GM12878 (cell line): ENCODE measurements at regions not wholly inside any gene's neighbourhood (a gene's known extent, or its start where the extent isn't known, plus 50 kb on each side); places are given as distances from the start of the nearest gene placed in this dataset.

ENCODE experiments used
- ATAC-seq: fragments of 200-7000 bp; cut with Tn5 transposase; 3 replicates; pipeline ENCODE4 v1.9.1; 2020; ENCODE audit warnings: mild to moderate bottlenecking, moderate library complexity
- BruUV-seq: library from RNA; stranded (reverse); fragments of 400-500 nt; replicated peaks from 2 replicates; lab custom pipeline; 2021; lab: Mats Ljungman, UMichigan
- CTCF ChIA-PET: fragments of 300-600 bp; sonication (Branson Sonifier 250); formaldehyde crosslinking; extraction: SDS; loops from one replicate; lab custom pipeline; 2021; ENCODE audit warnings: inconsistent platforms; lab: Yijun Ruan, JAX
- POLR2A ChIA-PET: fragments of 350-600 bp; formaldehyde crosslinking; extraction: SDS; loops from one replicate; lab custom pipeline; 2021; ENCODE audit warnings: inconsistent platforms; lab: Charles Lee
- RAD21 ChIA-PET: fragments of 300-600 bp; sonication (Branson Sonifier 250); formaldehyde crosslinking; loops from one replicate; lab custom pipeline; 2023; ENCODE audit warnings: antibody characterized with exemption; ENCODE audit not compliant: unreplicated experiment; lab: Charles Lee
- SMC1A ChIA-PET: fragments of 300-600 bp; sonication (Branson Sonifier 250); formaldehyde crosslinking; loops from one replicate; lab custom pipeline; 2023; ENCODE audit not compliant: unreplicated experiment, uncharacterized antibody; lab: Charles Lee
- DNase-seq: peaks from one replicate; pipeline ENCODE4 v3.0.0-alpha.2; 2011; ENCODE audit warnings: low read depth, low spot score
- FAIRE-seq: peaks from 3 replicates; lab custom pipeline; 2011; peaks lifted over from hg19 to GRCh38; lab: Jason Lieb, UNC
- H2AFZ ChIP-seq: 2 replicates; pipeline ENCODE4 v1.6.0; 2011; ENCODE audit warnings: low read depth, low read length, control low read depth; ENCODE audit not compliant: control insufficient read depth
- H3K27ac ChIP-seq: 2 replicates; pipeline ENCODE4 v1.5.1; 2011; ENCODE audit warnings: control low read depth; ENCODE audit not compliant: control insufficient read depth, insufficient read depth
- H3K27me3 ChIP-seq, 2 experiments: replicated peaks in 1 of 2; 2 replicates each; pipeline versions ENCODE4 v1.6.0 to v1.6.1; 2011; ENCODE audit warnings: low read length in 1 of 2; ENCODE audit not compliant: control insufficient read depth in 2 of 2, insufficient read depth in 2 of 2
- H3K36me3 ChIP-seq, 2 experiments: 2 replicates each; pipeline ENCODE4 v1.5.1; 2011; ENCODE audit warnings: low read length in 1 of 2; ENCODE audit not compliant: control insufficient read depth in 2 of 2, insufficient read depth in 2 of 2
- H3K4me1 ChIP-seq: 2 replicates; pipeline ENCODE4 v1.6.1; 2011; ENCODE audit warnings: mild to moderate bottlenecking, low read length, moderate library complexity, mixed read lengths; ENCODE audit not compliant: control insufficient read depth, insufficient read depth
- H3K4me2 ChIP-seq: 2 replicates; pipeline ENCODE4 v1.6.0; 2011; ENCODE audit warnings: control low read depth; ENCODE audit not compliant: control insufficient read depth, insufficient read depth
- H3K4me3 ChIP-seq: fragments of 200-600 bp; sonication (generic); 2 replicates; pipeline ENCODE4 v1.5.1; 2016
- H3K79me2 ChIP-seq: 2 replicates; pipeline ENCODE4 v1.6.0; 2011; ENCODE audit warnings: low read length; ENCODE audit not compliant: control insufficient read depth, insufficient read depth
- H3K9ac ChIP-seq: 2 replicates; pipeline ENCODE4 v1.8.0; 2011; ENCODE audit warnings: low read length, control low read depth, mixed read lengths; ENCODE audit not compliant: control insufficient read depth, insufficient read depth
- H3K9me3 ChIP-seq: replicated peaks from 3 replicates; pipeline ENCODE4 v1.5.1; 2011; ENCODE audit warnings: mild to moderate bottlenecking, low read length; ENCODE audit not compliant: control insufficient read depth, insufficient read depth
- H4K20me1 ChIP-seq: 2 replicates; pipeline ENCODE4 v1.6.0; 2011; ENCODE audit not compliant: control insufficient read depth, insufficient read depth
- ASH2L ChIP-seq: fragments of 300-600, 200-600 bp; sonication (generic); IDR thresholded peaks from 2 replicates; pipeline ENCODE4 v1.6.1; 2017; ENCODE audit warnings: low read depth, mild to moderate bottlenecking, borderline replicate concordance
- IRF3 ChIP-seq: fragments of 450-650 bp; IDR thresholded peaks from 2 replicates; pipeline ENCODE4 v1.6.1; 2014; ENCODE audit warnings: mild to moderate bottlenecking
- MEF2B ChIP-seq: fragments of 450-650 bp; IDR thresholded peaks from 2 replicates; pipeline ENCODE4 v1.6.1; 2018; ENCODE audit warnings: mild to moderate bottlenecking, moderate library complexity; ENCODE audit not compliant: partially characterized antibody, poor library complexity, severe bottlenecking
- MTA2 ChIP-seq: fragments of 450-650 bp; IDR thresholded peaks from 2 replicates; pipeline ENCODE4 v1.6.1; 2016; ENCODE audit warnings: low read depth, mild to moderate bottlenecking, moderate library complexity
- NBN ChIP-seq: fragments of 450-650 bp; IDR thresholded peaks from 2 replicates; pipeline ENCODE4 v1.6.1; 2016
- NFYA ChIP-seq: IDR thresholded peaks from 2 replicates; pipeline ENCODE4 v1.6.1; 2011; ENCODE audit warnings: low read depth, mild to moderate bottlenecking, low read length, improper control_type of control experiment, borderline replicate concordance
- PML ChIP-seq: IDR thresholded peaks from 2 replicates; pipeline ENCODE4 v1.6.1; 2012; ENCODE audit warnings: low read length, inconsistent platforms
- POLR2AphosphoS5 ChIP-seq: IDR thresholded peaks from 2 replicates; pipeline ENCODE4 v1.6.1; 2011; ENCODE audit warnings: mild to moderate bottlenecking, low read length, inconsistent platforms
- RCOR1 ChIP-seq: conservative IDR thresholded peaks from 2 replicates; pipeline ENCODE4 v1.6.1; 2012; ENCODE audit warnings: low read depth, low read length, improper control_type of control experiment
- TARDBP ChIP-seq: IDR thresholded peaks from 2 replicates; pipeline ENCODE4 v1.6.1; 2016; ENCODE audit warnings: borderline replicate concordance
- TCF7 ChIP-seq: IDR thresholded peaks from 2 replicates; pipeline ENCODE4 v1.6.1; 2014; ENCODE audit warnings: antibody characterized with exemption, borderline replicate concordance
- ZBTB11 ChIP-seq: fragments of 450-650 bp; formaldehyde crosslinking; IDR thresholded peaks from 2 replicates; pipeline ENCODE4 v1.5.0; 2022; ENCODE audit warnings: mild to moderate bottlenecking, missing genetic modification characterization
- ZNF207 ChIP-seq: fragments of 450-650 bp; IDR thresholded peaks from 2 replicates; pipeline ENCODE4 v1.6.1; 2014; ENCODE audit warnings: antibody characterized with exemption, mild to moderate bottlenecking, borderline replicate concordance
- ZNF384 ChIP-seq: IDR thresholded peaks from 2 replicates; pipeline ENCODE4 v1.6.1; 2012; ENCODE audit warnings: low read depth, mild to moderate bottlenecking, low read length, improper control_type of control experiment, borderline replicate concordance
- WGBS: methylation state at CpG from one replicate; pipeline ENCODE4 v1.1.6; 2016; ENCODE audit warnings: low lambda C conversion rate; ENCODE audit not compliant: insufficient replicate concordance, insufficient coverage; ENCODE audit errors: missing lambda C conversion rate; 5-methylcytosine and 5-hydroxymethylcytosine counted together
- in situ Hi-C: fragments of 300-500 bp; cut with MboI; formaldehyde crosslinking; loops from 9 replicates; pipeline ENCODE4 v1.14.3; 2018; ENCODE audit warnings: mixed read lengths
- intact Hi-C: fragments of 100-400 bp; cut with micrococcal nuclease; formaldehyde crosslinking; loops from one replicate; pipeline ENCODE4 v1.14.2; 2022; ENCODE audit not compliant: unreplicated experiment
- TF ChIP-seq, protein P1 (sequence below): fragments of 150-350 bp; IDR thresholded peaks from 2 replicates; pipeline ENCODE4 v1.6.1; 2014; ENCODE audit warnings: mild to moderate bottlenecking, low read depth, low read length
- TF ChIP-seq, protein P2 (sequence below): fragments of 450-650 bp; IDR thresholded peaks from 2 replicates; pipeline ENCODE4 v1.6.1; 2017; ENCODE audit warnings: borderline replicate concordance

- in situ Hi-C loops (no loop called here), intact Hi-C loops (no loop called here)
- TF ChIP-seq TCF7 (no peak), TARDBP (no peak), ASH2L (no peak), MEF2B (no peak), POLR2AphosphoS5 (no peak), ZBTB11 (CRISPR knock-in tag) (no peak), NFYA (no peak), RCOR1 (no peak), ZNF207 (no peak), NBN (no peak), MTA2 (no peak), IRF3 (no peak), ZNF384 (no peak), PML (no peak)
- TF ChIP-seq, protein P1, sequence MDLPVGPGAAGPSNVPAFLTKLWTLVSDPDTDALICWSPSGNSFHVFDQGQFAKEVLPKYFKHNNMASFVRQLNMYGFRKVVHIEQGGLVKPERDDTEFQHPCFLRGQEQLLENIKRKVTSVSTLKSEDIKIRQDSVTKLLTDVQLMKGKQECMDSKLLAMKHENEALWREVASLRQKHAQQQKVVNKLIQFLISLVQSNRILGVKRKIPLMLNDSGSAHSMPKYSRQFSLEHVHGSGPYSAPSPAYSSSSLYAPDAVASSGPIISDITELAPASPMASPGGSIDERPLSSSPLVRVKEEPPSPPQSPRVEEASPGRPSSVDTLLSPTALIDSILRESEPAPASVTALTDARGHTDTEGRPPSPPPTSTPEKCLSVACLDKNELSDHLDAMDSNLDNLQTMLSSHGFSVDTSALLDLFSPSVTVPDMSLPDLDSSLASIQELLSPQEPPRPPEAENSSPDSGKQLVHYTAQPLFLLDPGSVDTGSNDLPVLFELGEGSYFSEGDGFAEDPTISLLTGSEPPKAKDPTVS = no peak
- TF ChIP-seq, protein P2, sequence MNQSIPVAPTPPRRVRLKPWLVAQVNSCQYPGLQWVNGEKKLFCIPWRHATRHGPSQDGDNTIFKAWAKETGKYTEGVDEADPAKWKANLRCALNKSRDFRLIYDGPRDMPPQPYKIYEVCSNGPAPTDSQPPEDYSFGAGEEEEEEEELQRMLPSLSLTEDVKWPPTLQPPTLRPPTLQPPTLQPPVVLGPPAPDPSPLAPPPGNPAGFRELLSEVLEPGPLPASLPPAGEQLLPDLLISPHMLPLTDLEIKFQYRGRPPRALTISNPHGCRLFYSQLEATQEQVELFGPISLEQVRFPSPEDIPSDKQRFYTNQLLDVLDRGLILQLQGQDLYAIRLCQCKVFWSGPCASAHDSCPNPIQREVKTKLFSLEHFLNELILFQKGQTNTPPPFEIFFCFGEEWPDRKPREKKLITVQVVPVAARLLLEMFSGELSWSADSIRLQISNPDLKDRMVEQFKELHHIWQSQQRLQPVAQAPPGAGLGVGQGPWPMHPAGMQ = no peak
Observed at GRCh38 chr12:124213666-124214347, 81.1 kb upstream of the RFLNA start.

More at GRCh38 chr12:124213666-124214347, 81.1 kb upstream of the RFLNA start:
- ChIA-PET POLR2A (no interaction called here), SMC1A (interaction anchor here (1.0 kb wide), 1 partner anchor 31 kb away, joined by 3 read pairs; no protein-coding TSS in a partner anchor), RAD21 (no interaction called here), CTCF (no interaction called here)
- H3K27me3 ChIP-seq = no peaks in the 10 kb centered on the region
- H3K27ac ChIP-seq = no peak overlapping the region
- FAIRE-seq = no peak
- ATAC-seq = no peak
- WGBS = 44% methylated on average over 11 of the region's 11 CpGs
- no peaks in the 10 kb centered on the region for H3K4me1 ChIP-seq
- no peak overlapping the region for H3K4me2 ChIP-seq
- H3K9me3 ChIP-seq = no peaks in the 10 kb centered on the region; the same call in 2 of the 3 replicates
- no peak for DNase-seq
- no peaks in the 10 kb centered on the region for H3K36me3 ChIP-seq
- BruUV-seq = no TSS peak
- H3K79me2 ChIP-seq = no peaks in the 10 kb centered on the region
- H4K20me1 ChIP-seq = no peaks in the 10 kb centered on the region
- no peak overlapping the region for H3K4me3 ChIP-seq
- H2AFZ ChIP-seq = no peak overlapping the region
- no peak overlapping the region for H3K9ac ChIP-seq
